ENCODE measurements at regions not wholly inside any gene's neighbourhood (a gene's known extent, or its start where the extent isn't known, plus 50 kb on each side); places are given as distances from the start of the nearest gene placed in this dataset.

GRCh38 chr18:75618146-75618545 is 190.6 kb upstream of the SMIM21 start:
- intact Hi-C loops (cut with DNase I; ENCODE audit: low total_unique reads) (no loop called here), in situ Hi-C loops (cut with MboI; ENCODE audit: low sequenced_read_pairs in 4 of 4) (no loop called here)
- H3K9me3 ChIP-seq, result no peaks in the 10 kb centered on the region
- no peak for ATAC-seq
- no peak for DNase-seq
- H3K36me3 ChIP-seq, result no peaks in the 10 kb centered on the region
- no peak overlapping the region for H3K27ac ChIP-seq
- TF ChIP-seq POLR2A (IDR thresholded peaks at IDR 0.05), result no peak
- TF ChIP-seq CTCF (IDR thresholded peaks at IDR 0.05 in 4 of 5, conservative IDR thresholded peaks at IDR 0.05 in 1 of 5), result no peak
- no peaks in the 10 kb centered on the region for H3K4me1 ChIP-seq
- no peak overlapping the region for H3K4me3 ChIP-seq
- no peaks in the 10 kb centered on the region for H3K27me3 ChIP-seq

GRCh38 chr18:75612456-75612855 is 185.0 kb upstream of the SMIM21 start:
- TF ChIP-seq POLR2A (IDR thresholded peaks at IDR 0.05), result no peak
- no peak for TF ChIP-seq CTCF (IDR thresholded peaks at IDR 0.05 in 4 of 5, conservative IDR thresholded peaks at IDR 0.05 in 1 of 5)
- ATAC-seq (no peak), DNase-seq (no peak)
- in situ Hi-C loops (cut with MboI; ENCODE audit: low sequenced_read_pairs in 4 of 4) (no loop called here), intact Hi-C loops (cut with DNase I; ENCODE audit: low total_unique reads) (no loop called here)
- no peaks in the 10 kb centered on the region for H3K27me3 ChIP-seq
- H3K27ac ChIP-seq, result no peak overlapping the region
- no peaks in the 10 kb centered on the region for H3K4me1 ChIP-seq
- no peaks in the 10 kb centered on the region for H3K36me3 ChIP-seq
- H3K4me3 ChIP-seq, result no peak overlapping the region
- H3K9me3 ChIP-seq, result no peaks in the 10 kb centered on the region

- in situ Hi-C loops (cut with MboI; ENCODE audit: low sequenced_read_pairs in 4 of 4), result no loop called here
- Histone ChIP-seq H3K36me3 (no peaks in the 10 kb centered on the region), H3K27me3 (no peaks in the 10 kb centered on the region), H3K4me1 (no peaks in the 10 kb centered on the region), H3K4me3 (no peak overlapping the region), H3K27ac (no peak overlapping the region), H3K9me3 (no peaks in the 10 kb centered on the region)
- ATAC-seq (no peak), DNase-seq (no peak)
- TF ChIP-seq POLR2A (IDR thresholded peaks at IDR 0.05) (no peak), CTCF (IDR thresholded peaks at IDR 0.05 in 4 of 5, conservative IDR thresholded peaks at IDR 0.05 in 1 of 5) (no peak)
- intact Hi-C loops (cut with DNase I; ENCODE audit: low total_unique reads), result no loop called here
Measured at GRCh38 chr18:75607701-75608100, 180.2 kb upstream of the SMIM21 start.

- H3K9me3 ChIP-seq, result peaks cover 0 to 4% (median 4%) of the 10 kb centered on the region in 3 donors
- intact Hi-C loops (cut with DNase I; ENCODE audit: low total_unique reads), result no loop called here
- no peak for DNase-seq
- ATAC-seq, result no peak
- no peak for TF ChIP-seq CTCF (IDR thresholded peaks at IDR 0.05 in 4 of 5, conservative IDR thresholded peaks at IDR 0.05 in 1 of 5)
- no peak for TF ChIP-seq POLR2A (IDR thresholded peaks at IDR 0.05)
- H3K4me1 ChIP-seq, result no peaks in the 10 kb centered on the region
- H3K27me3 ChIP-seq, result no peaks in the 10 kb centered on the region
- no peaks in the 10 kb centered on the region for H3K36me3 ChIP-seq
- in situ Hi-C loops (cut with MboI; ENCODE audit: low sequenced_read_pairs in 4 of 4), result loop anchor here in 1 of 4 donors (25.0 kb wide), 1 partner anchor 105 kb away; no protein-coding TSS in a partner anchor
- no peak overlapping the region for H3K4me3 ChIP-seq
- H3K27ac ChIP-seq, result no peak overlapping the region
Measured at GRCh38 chr18:75592527-75592926, 165.0 kb upstream of the SMIM21 start.

- no peak for ATAC-seq
- Histone ChIP-seq H3K27me3 (no peaks in the 10 kb centered on the region), H3K9me3 (peaks cover 0 to 4% (median 4%) of the 10 kb centered on the region in 3 donors), H3K27ac (no peak overlapping the region), H3K4me3 (no peak overlapping the region), H3K36me3 (no peaks in the 10 kb centered on the region), H3K4me1 (no peaks in the 10 kb centered on the region)
- TF ChIP-seq POLR2A (IDR thresholded peaks at IDR 0.05), result no peak
- TF ChIP-seq CTCF (IDR thresholded peaks at IDR 0.05 in 4 of 5, conservative IDR thresholded peaks at IDR 0.05 in 1 of 5), result no peak
- in situ Hi-C loops (cut with MboI; ENCODE audit: low sequenced_read_pairs in 4 of 4), result loop anchor here in 1 of 4 donors (25.0 kb wide), 1 partner anchor 101 kb away; no protein-coding TSS in a partner anchor
- no peak for DNase-seq
- intact Hi-C loops (cut with DNase I; ENCODE audit: low total_unique reads), result no loop called here
Measured at GRCh38 chr18:75588412-75588811, 160.9 kb upstream of the SMIM21 start.
